SK-N-SH (cell line): ENCODE measurements at regions not wholly inside any gene's neighbourhood (a gene's known extent, or its start where the extent isn't known, plus 50 kb on each side); places are given as distances from the start of the nearest gene placed in this dataset.

ENCODE experiments used
- CTCF ChIA-PET: fragments of 300-600, 350-600 bp; formaldehyde crosslinking; extraction: SDS; loops from one replicate; lab custom pipeline; 2021; lab: Yijun Ruan, JAX
- POLR2A ChIA-PET: fragments of 350-600 bp; sonication (Branson Sonifier 250); formaldehyde crosslinking; extraction: SDS; loops from one replicate; lab custom pipeline; 2020; ENCODE audit warnings: antibody characterized with exemption, inconsistent platforms; lab: Yijun Ruan, JAX
- DNase-seq: peaks from one replicate; pipeline ENCODE4 v3.0.0; 2012
- H2AFZ ChIP-seq: fragments of 200-600 bp; sonication (generic); 2 replicates; pipeline ENCODE4 v1.8.1; 2016; ENCODE audit warnings: antibody characterized with exemption, mild to moderate bottlenecking, low read depth
- H3F3A ChIP-seq: fragments of 200-600 bp; sonication (generic); replicated peaks from 2 replicates; pipeline ENCODE3; 2016; ENCODE audit warnings: antibody characterized with exemption, mild to moderate bottlenecking; ENCODE audit not compliant: insufficient read depth
- H3K27ac ChIP-seq, 2 experiments: fragments of 200-500 bp in 1 of 2; fragments of 200-600 bp in 1 of 2; sonication (Bioruptor generic) in 1 of 2; sonication (generic), shearing (Covaris generic) in 1 of 2; 2 replicates each; pipeline versions ENCODE4 v1.5.1 to v1.6.1; 2014 to 2016; ENCODE audit warnings: low read depth in 2 of 2, inconsistent platforms in 1 of 2, low read length in 1 of 2, mild to moderate bottlenecking in 1 of 2, mixed read lengths in 1 of 2
- H3K27me3 ChIP-seq: fragments of 200-600 bp; sonication (generic), shearing (Covaris generic); 2 replicates; pipeline ENCODE4 v1.6.1; 2016; ENCODE audit warnings: mixed run types; ENCODE audit not compliant: insufficient read depth
- H3K36me3 ChIP-seq, 2 experiments: fragments of 200-500 bp in 1 of 2; fragments of 200-600 bp in 1 of 2; sonication (Bioruptor generic) in 1 of 2; sonication (generic) in 1 of 2; replicated peaks in 1 of 2; 2 replicates each; pipeline versions ENCODE3 to v1.5.1; 2014 to 2016; ENCODE audit warnings: low read length in 1 of 2, mild to moderate bottlenecking in 1 of 2; ENCODE audit not compliant: insufficient read depth in 2 of 2, control insufficient read depth in 1 of 2
- H3K4me1 ChIP-seq, 2 experiments: fragments of 200-500 bp in 1 of 2; fragments of 200-600 bp in 1 of 2; sonication (Bioruptor generic) in 1 of 2; sonication (generic), shearing (Covaris generic) in 1 of 2; 2 replicates each; pipeline versions ENCODE4 v1.5.1 to v1.6.1; 2014 to 2016; ENCODE audit warnings: low read depth in 1 of 2, low read length in 1 of 2, mixed run types in 1 of 2; ENCODE audit not compliant: insufficient read depth in 2 of 2, control insufficient read depth in 1 of 2
- H3K4me2 ChIP-seq: fragments of 200-600 bp; sonication (generic), shearing (Covaris generic); 2 replicates; pipeline ENCODE4 v1.6.1; 2017; ENCODE audit warnings: mixed run types
- H3K4me3 ChIP-seq, 2 experiments: fragments of 200-500 bp in 1 of 2; fragments of 200-600 bp in 1 of 2; sonication (Bioruptor generic) in 1 of 2; sonication (generic), shearing (Covaris generic) in 1 of 2; 2 replicates each; pipeline versions ENCODE4 v1.5.1 to v1.8.1; 2014 to 2016; ENCODE audit warnings: low read depth in 2 of 2, inconsistent platforms in 1 of 2, low read length in 1 of 2, mild to moderate bottlenecking in 1 of 2, mixed read lengths in 1 of 2, moderate library complexity in 1 of 2
- H3K79me2 ChIP-seq: fragments of 200-600 bp; sonication (generic); 2 replicates; pipeline ENCODE4 v1.8.1; 2017; ENCODE audit warnings: mild to moderate bottlenecking; ENCODE audit not compliant: insufficient read depth
- H3K9ac ChIP-seq: fragments of 200-600 bp; sonication (generic); 2 replicates; pipeline ENCODE4 v1.6.1; 2017; ENCODE audit warnings: mixed run types
- H3K9me2 ChIP-seq: fragments of 200-600 bp; sonication (generic); 2 replicates; pipeline ENCODE4 v1.6.1; 2017; ENCODE audit warnings: mixed run types
- H3K9me3 ChIP-seq: fragments of 200-600 bp; sonication (generic); 2 replicates; pipeline ENCODE4 v1.6.1; 2017; ENCODE audit warnings: mixed run types, mild to moderate bottlenecking, moderate library complexity
- H4K20me1 ChIP-seq: fragments of 200-600 bp; sonication (generic); 2 replicates; pipeline ENCODE4 v1.6.1; 2017; ENCODE audit warnings: mild to moderate bottlenecking, mixed run types; ENCODE audit not compliant: insufficient read depth
- ELF1 ChIP-seq: IDR thresholded peaks from 2 replicates; pipeline ENCODE4 v1.4.0; 2012
- EP300 ChIP-seq, 2 experiments: IDR thresholded peaks; 2 replicates each; pipeline versions ENCODE4 v1.4.0 to v1.6.1; 2012; ENCODE audit warnings: borderline replicate concordance in 1 of 2, low read depth in 1 of 2, low read length in 1 of 2
- EZH2phosphoT487 ChIP-seq: fragments of 200-600 bp; sonication (generic); IDR thresholded peaks from 2 replicates; pipeline ENCODE4 v1.6.1; 2017; ENCODE audit warnings: low read depth, mixed run types, mild to moderate bottlenecking, antibody characterized with exemption, moderate library complexity, borderline replicate concordance
- FOSL2 ChIP-seq: IDR thresholded peaks from 2 replicates; pipeline ENCODE4 v1.4.0; 2012; ENCODE audit warnings: low read depth, mild to moderate bottlenecking, moderate library complexity, borderline replicate concordance
- GABPA ChIP-seq: IDR thresholded peaks from 2 replicates; pipeline ENCODE4 v1.4.0; 2012; ENCODE audit warnings: low read depth, mild to moderate bottlenecking
- GATA2 ChIP-seq: sonication (generic); formaldehyde crosslinking; IDR thresholded peaks from 2 replicates; pipeline ENCODE4 v1.5.0; 2020; ENCODE audit warnings: mild to moderate bottlenecking, missing genetic modification reagents
- MAX ChIP-seq: IDR thresholded peaks from 2 replicates; pipeline ENCODE4 v1.4.0; 2012; ENCODE audit warnings: low read depth
- MEF2A ChIP-seq: IDR thresholded peaks from 2 replicates; pipeline ENCODE4 v1.4.0; 2012; ENCODE audit warnings: low read depth, borderline replicate concordance
- NFIC ChIP-seq: IDR thresholded peaks from 2 replicates; pipeline ENCODE4 v1.4.0; 2012; ENCODE audit warnings: borderline replicate concordance
- NRF1 ChIP-seq: IDR thresholded peaks from 2 replicates; pipeline ENCODE4 v1.6.1; 2012; ENCODE audit warnings: low read depth, mild to moderate bottlenecking, low read length
- PBX3 ChIP-seq: IDR thresholded peaks from 2 replicates; pipeline ENCODE4; 2012
- POLR2AphosphoS5 ChIP-seq: IDR thresholded peaks from 2 replicates; pipeline ENCODE4 v1.6.1; 2012; ENCODE audit warnings: low read depth, low read length
- SMC3 ChIP-seq: IDR thresholded peaks from 2 replicates; pipeline ENCODE4 v1.6.1; 2012; ENCODE audit warnings: low read depth, low read length, improper control_type of control experiment
- TAF1 ChIP-seq: IDR thresholded peaks from 2 replicates; pipeline ENCODE4 v1.6.1; 2012; ENCODE audit warnings: low read depth, mild to moderate bottlenecking, low read length, moderate library complexity, borderline replicate concordance
- TCF12 ChIP-seq: IDR thresholded peaks from 2 replicates; pipeline ENCODE4 v1.4.0; 2012
- TEAD4 ChIP-seq: IDR thresholded peaks from 2 replicates; pipeline ENCODE4 v1.4.0; 2012; ENCODE audit warnings: mild to moderate bottlenecking, borderline replicate concordance; ENCODE audit not compliant: insufficient read depth
- ZBTB33 ChIP-seq: IDR thresholded peaks from 2 replicates; pipeline ENCODE4 v1.4.0; 2012; ENCODE audit warnings: low read depth, borderline replicate concordance
- WGBS: methylation state at CpG from one replicate; pipeline ENCODE4 v1.1.6; 2017; ENCODE audit warnings: low lambda C conversion rate; 5-methylcytosine and 5-hydroxymethylcytosine counted together

GRCh38 chr17:6323626-6324356 lies 111.1 kb downstream of the AIPL1 start:
- H3K9me3 ChIP-seq = no peaks in the 10 kb centered on the region
- H2AFZ ChIP-seq = no peak overlapping the region
- no peak overlapping the region for H3K27ac ChIP-seq
- H3F3A ChIP-seq = no peaks in the 10 kb centered on the region
- CTCF ChIA-PET = no interaction called here
- POLR2A ChIA-PET = no interaction called here
- peaks cover 21% of the 10 kb centered on the region; the same call in 1 of the 2 replicates for H3K27me3 ChIP-seq
- no peaks in the 10 kb centered on the region for H3K9me2 ChIP-seq
- TF ChIP-seq PBX3 = no peak
- TF ChIP-seq EP300 (IDR thresholded peaks at IDR 0.05; ENCODE audit: borderline replicate concordance in 1 of 2, low read depth in 1 of 2, low read length in 1 of 2) = no peak
- TF ChIP-seq EZH2phosphoT487 = no peak
- no peak for TF ChIP-seq TCF12
- no peak for TF ChIP-seq TEAD4
- TF ChIP-seq SMC3 = no peak
- TF ChIP-seq NRF1 = no peak
- H3K4me2 ChIP-seq = no peak overlapping the region
- 14% methylated on average over 17 of the region's 17 CpGs for WGBS
- no peaks in the 10 kb centered on the region for H3K36me3 ChIP-seq
- DNase-seq = peak; percentile 14
- H3K4me3 ChIP-seq = no peak overlapping the region
- H3K79me2 ChIP-seq = no peaks in the 10 kb centered on the region
- no peaks in the 10 kb centered on the region for H3K4me1 ChIP-seq
- H4K20me1 ChIP-seq = no peaks in the 10 kb centered on the region
- no peak overlapping the region for H3K9ac ChIP-seq

- ChIA-PET CTCF (interaction anchor here (0.7 kb wide), 1 partner anchor 23 kb away, joined by 3 read pairs; no protein-coding TSS in a partner anchor), POLR2A (no interaction called here)
- no peak overlapping the region for H2AFZ ChIP-seq
- no peaks in the 10 kb centered on the region for H4K20me1 ChIP-seq
- no peak for TF ChIP-seq GABPA
- no peak for TF ChIP-seq EZH2phosphoT487
- TF ChIP-seq GATA2 (CRISPR knock-in tag) = no peak
- no peak for TF ChIP-seq MAX
- no peak for TF ChIP-seq MEF2A
- TF ChIP-seq ELF1 = no peak
- TF ChIP-seq FOSL2 = no peak
- no peak for TF ChIP-seq TAF1
- no peak for TF ChIP-seq POLR2AphosphoS5
- no peak for TF ChIP-seq NFIC
- no peak for TF ChIP-seq EP300 (IDR thresholded peaks at IDR 0.05; ENCODE audit: borderline replicate concordance in 1 of 2, low read depth in 1 of 2, low read length in 1 of 2)
- TF ChIP-seq ZBTB33 = no peak
- no peaks in the 10 kb centered on the region for H3K36me3 ChIP-seq
- WGBS = 14% methylated on average over 4 of the region's 4 CpGs
- no peak overlapping the region for H3K9ac ChIP-seq
- H3K4me2 ChIP-seq = no peak overlapping the region
- H3K4me1 ChIP-seq = no peaks in the 10 kb centered on the region
- no peaks in the 10 kb centered on the region for H3K9me3 ChIP-seq
- peaks cover 24% of the 10 kb centered on the region; the same call in 1 of the 2 replicates for H3K27me3 ChIP-seq
- DNase-seq = no peak
- H3K27ac ChIP-seq = no peak overlapping the region
- no peaks in the 10 kb centered on the region for H3K9me2 ChIP-seq
- H3K79me2 ChIP-seq = no peaks in the 10 kb centered on the region
- no peak overlapping the region for H3K4me3 ChIP-seq
- H3F3A ChIP-seq = no peaks in the 10 kb centered on the region
Observed at GRCh38 chr17:6322316-6322715, 112.6 kb downstream of the AIPL1 start.
